ENCODE measurements at regions not wholly inside any gene's neighbourhood (a gene's known extent, or its start where the extent isn't known, plus 50 kb on each side); places are given as distances from the start of the nearest gene placed in this dataset.
"Not testable (repeated sequence)": the region's sequence is repeated elsewhere in the genome, so short reads cannot be mapped to it uniquely, and the experiment has no call there.

- H3K4me3 ChIP-seq = no peak overlapping the region
- no peaks in the 10 kb centered on the region for H3K27me3 ChIP-seq
- intact Hi-C loops (cut with DNase I) = no loop called here
- H3K27ac ChIP-seq = no peak overlapping the region
- no peaks in the 10 kb centered on the region for H3K4me1 ChIP-seq
- no peak for DNase-seq
- no peak for TF ChIP-seq CTCF (IDR thresholded peaks at IDR 0.05)
- TF ChIP-seq POLR2A (IDR thresholded peaks at IDR 0.05) = no peak
- no peaks in the 10 kb centered on the region for H3K9me3 ChIP-seq
- no peak for ATAC-seq
- WGBS, 2 donors = 16 to 18% methylated on average over 1 of the region's 1 CpG
- no peaks in the 10 kb centered on the region for H3K36me3 ChIP-seq (replicated peaks in 1 of 2; ENCODE audit: insufficient read depth in 1 of 2, low read depth in 2 of 2)
Observed at GRCh38 chr1:187038784-187039183, 210.0 kb downstream of the PLA2G4A start.

GRCh38 chr1:187041104-187041503 lies 212.4 kb downstream of the PLA2G4A start:
- TF ChIP-seq POLR2A (IDR thresholded peaks at IDR 0.05) = no peak
- no peak for TF ChIP-seq CTCF (IDR thresholded peaks at IDR 0.05)
- no peaks in the 10 kb centered on the region for H3K27me3 ChIP-seq
- no peak overlapping the region for H3K27ac ChIP-seq
- WGBS, 2 donors = 60 to 74% methylated on average over 4 of the region's 4 CpGs
- H3K4me3 ChIP-seq = no peak overlapping the region
- H3K36me3 ChIP-seq (replicated peaks in 1 of 2; ENCODE audit: insufficient read depth in 1 of 2, low read depth in 2 of 2) = no peaks in the 10 kb centered on the region
- DNase-seq = no peak
- no peaks in the 10 kb centered on the region for H3K4me1 ChIP-seq
- ATAC-seq = no peak
- intact Hi-C loops (cut with DNase I) = no loop called here
- H3K9me3 ChIP-seq = no peaks in the 10 kb centered on the region

GRCh38 chr1:187042538-187042937 lies 213.8 kb downstream of the PLA2G4A start:
- no peak for ATAC-seq
- Histone ChIP-seq H3K27me3 (no peaks in the 10 kb centered on the region), H3K9me3 (no peaks in the 10 kb centered on the region), H3K27ac (no peak overlapping the region), H3K36me3 (replicated peaks in 1 of 2; ENCODE audit: insufficient read depth in 1 of 2, low read depth in 2 of 2) (no peaks in the 10 kb centered on the region), H3K4me3 (no peak overlapping the region), H3K4me1 (no peaks in the 10 kb centered on the region)
- 63 to 64% methylated on average over 1 of the region's 1 CpG for WGBS, 2 donors
- TF ChIP-seq POLR2A (IDR thresholded peaks at IDR 0.05) = no peak
- no peak for TF ChIP-seq CTCF (IDR thresholded peaks at IDR 0.05)
- intact Hi-C loops (cut with DNase I) = no loop called here
- no peak for DNase-seq

GRCh38 chr1:187043433-187043832 lies 214.7 kb downstream of the PLA2G4A start:
- ATAC-seq; DNase-seq; H3K36me3 ChIP-seq (replicated peaks in 1 of 2; ENCODE audit: insufficient read depth in 1 of 2, low read depth in 2 of 2); H3K4me1 ChIP-seq; H3K27me3 ChIP-seq; H3K9me3 ChIP-seq; intact Hi-C loops (cut with DNase I); H3K27ac ChIP-seq; H3K4me3 ChIP-seq: not testable (repeated sequence)

GRCh38 chr1:187044411-187044810 lies 215.7 kb downstream of the PLA2G4A start:
- TF ChIP-seq POLR2A (IDR thresholded peaks at IDR 0.05) (no peak), CTCF (IDR thresholded peaks at IDR 0.05) (no peak)
- H3K4me3 ChIP-seq = no peak overlapping the region
- H3K4me1 ChIP-seq = no peaks in the 10 kb centered on the region
- H3K27ac ChIP-seq = no peak overlapping the region
- DNase-seq (no peak), ATAC-seq (no peak)
- H3K9me3 ChIP-seq = no peaks in the 10 kb centered on the region
- intact Hi-C loops (cut with DNase I) = no loop called here
- no peaks in the 10 kb centered on the region for H3K36me3 ChIP-seq (replicated peaks in 1 of 2; ENCODE audit: insufficient read depth in 1 of 2, low read depth in 2 of 2)
- H3K27me3 ChIP-seq = no peaks in the 10 kb centered on the region

Measured in body of pancreas (tissue), 4 donors.